SK-N-SH (cell line): ENCODE measurements at regions not wholly inside any gene's neighbourhood (a gene's known extent, or its start where the extent isn't known, plus 50 kb on each side); places are given as distances from the start of the nearest gene placed in this dataset.

Experiments used
- CTCF ChIA-PET: fragments of 300-600, 350-600 bp; formaldehyde crosslinking; extraction: SDS; loops from one replicate; lab custom pipeline; 2021; lab: Yijun Ruan, JAX
- POLR2A ChIA-PET: fragments of 350-600 bp; sonication (Branson Sonifier 250); formaldehyde crosslinking; extraction: SDS; loops from one replicate; lab custom pipeline; 2020; ENCODE audit warnings: antibody characterized with exemption, inconsistent platforms; lab: Yijun Ruan, JAX
- DNase-seq: peaks from one replicate; pipeline ENCODE4 v3.0.0; 2012
- H2AFZ ChIP-seq: fragments of 200-600 bp; sonication (generic); 2 replicates; pipeline ENCODE4 v1.8.1; 2016; ENCODE audit warnings: antibody characterized with exemption, mild to moderate bottlenecking, low read depth
- H3F3A ChIP-seq: fragments of 200-600 bp; sonication (generic); replicated peaks from 2 replicates; pipeline ENCODE3; 2016; ENCODE audit warnings: antibody characterized with exemption, mild to moderate bottlenecking; ENCODE audit not compliant: insufficient read depth
- H3K27ac ChIP-seq, 2 experiments: fragments of 200-500 bp in 1 of 2; fragments of 200-600 bp in 1 of 2; sonication (Bioruptor generic) in 1 of 2; sonication (generic), shearing (Covaris generic) in 1 of 2; 2 replicates each; pipeline versions ENCODE4 v1.5.1 to v1.6.1; 2014 to 2016; ENCODE audit warnings: low read depth in 2 of 2, inconsistent platforms in 1 of 2, low read length in 1 of 2, mild to moderate bottlenecking in 1 of 2, mixed read lengths in 1 of 2
- H3K27me3 ChIP-seq: fragments of 200-600 bp; sonication (generic), shearing (Covaris generic); 2 replicates; pipeline ENCODE4 v1.6.1; 2016; ENCODE audit warnings: mixed run types; ENCODE audit not compliant: insufficient read depth
- H3K36me3 ChIP-seq, 2 experiments: fragments of 200-500 bp in 1 of 2; fragments of 200-600 bp in 1 of 2; sonication (Bioruptor generic) in 1 of 2; sonication (generic) in 1 of 2; replicated peaks in 1 of 2; 2 replicates each; pipeline versions ENCODE3 to v1.5.1; 2014 to 2016; ENCODE audit warnings: low read length in 1 of 2, mild to moderate bottlenecking in 1 of 2; ENCODE audit not compliant: insufficient read depth in 2 of 2, control insufficient read depth in 1 of 2
- H3K4me1 ChIP-seq, 2 experiments: fragments of 200-500 bp in 1 of 2; fragments of 200-600 bp in 1 of 2; sonication (Bioruptor generic) in 1 of 2; sonication (generic), shearing (Covaris generic) in 1 of 2; 2 replicates each; pipeline versions ENCODE4 v1.5.1 to v1.6.1; 2014 to 2016; ENCODE audit warnings: low read depth in 1 of 2, low read length in 1 of 2, mixed run types in 1 of 2; ENCODE audit not compliant: insufficient read depth in 2 of 2, control insufficient read depth in 1 of 2
- H3K4me2 ChIP-seq: fragments of 200-600 bp; sonication (generic), shearing (Covaris generic); 2 replicates; pipeline ENCODE4 v1.6.1; 2017; ENCODE audit warnings: mixed run types
- H3K4me3 ChIP-seq, 2 experiments: fragments of 200-500 bp in 1 of 2; fragments of 200-600 bp in 1 of 2; sonication (Bioruptor generic) in 1 of 2; sonication (generic), shearing (Covaris generic) in 1 of 2; 2 replicates each; pipeline versions ENCODE4 v1.5.1 to v1.8.1; 2014 to 2016; ENCODE audit warnings: low read depth in 2 of 2, inconsistent platforms in 1 of 2, low read length in 1 of 2, mild to moderate bottlenecking in 1 of 2, mixed read lengths in 1 of 2, moderate library complexity in 1 of 2
- H3K79me2 ChIP-seq: fragments of 200-600 bp; sonication (generic); 2 replicates; pipeline ENCODE4 v1.8.1; 2017; ENCODE audit warnings: mild to moderate bottlenecking; ENCODE audit not compliant: insufficient read depth
- H3K9ac ChIP-seq: fragments of 200-600 bp; sonication (generic); 2 replicates; pipeline ENCODE4 v1.6.1; 2017; ENCODE audit warnings: mixed run types
- H3K9me2 ChIP-seq: fragments of 200-600 bp; sonication (generic); 2 replicates; pipeline ENCODE4 v1.6.1; 2017; ENCODE audit warnings: mixed run types
- H3K9me3 ChIP-seq: fragments of 200-600 bp; sonication (generic); 2 replicates; pipeline ENCODE4 v1.6.1; 2017; ENCODE audit warnings: mixed run types, mild to moderate bottlenecking, moderate library complexity
- H4K20me1 ChIP-seq: fragments of 200-600 bp; sonication (generic); 2 replicates; pipeline ENCODE4 v1.6.1; 2017; ENCODE audit warnings: mild to moderate bottlenecking, mixed run types; ENCODE audit not compliant: insufficient read depth
- CHD2 ChIP-seq: fragments of 150-350 bp; IDR thresholded peaks from 2 replicates; pipeline ENCODE4 v1.6.1; 2018; ENCODE audit warnings: low read length; ENCODE audit not compliant: partially characterized antibody
- EP300 ChIP-seq, 2 experiments: IDR thresholded peaks; 2 replicates each; pipeline versions ENCODE4 v1.4.0 to v1.6.1; 2012; ENCODE audit warnings: borderline replicate concordance in 1 of 2, low read depth in 1 of 2, low read length in 1 of 2
- EZH2phosphoT487 ChIP-seq: fragments of 200-600 bp; sonication (generic); IDR thresholded peaks from 2 replicates; pipeline ENCODE4 v1.6.1; 2017; ENCODE audit warnings: low read depth, mixed run types, mild to moderate bottlenecking, antibody characterized with exemption, moderate library complexity, borderline replicate concordance
- FOSL2 ChIP-seq: IDR thresholded peaks from 2 replicates; pipeline ENCODE4 v1.4.0; 2012; ENCODE audit warnings: low read depth, mild to moderate bottlenecking, moderate library complexity, borderline replicate concordance
- FOXJ3 ChIP-seq: sonication (generic); formaldehyde crosslinking; IDR thresholded peaks from 2 replicates; pipeline ENCODE4 v1.5.1; 2020; ENCODE audit warnings: mild to moderate bottlenecking, missing genetic modification reagents
- GABPA ChIP-seq: IDR thresholded peaks from 2 replicates; pipeline ENCODE4 v1.4.0; 2012; ENCODE audit warnings: low read depth, mild to moderate bottlenecking
- GATA2 ChIP-seq: sonication (generic); formaldehyde crosslinking; IDR thresholded peaks from 2 replicates; pipeline ENCODE4 v1.5.0; 2020; ENCODE audit warnings: mild to moderate bottlenecking, missing genetic modification reagents
- MXI1 ChIP-seq: IDR thresholded peaks from 2 replicates; pipeline ENCODE4 v1.6.1; 2012; ENCODE audit warnings: mild to moderate bottlenecking, low read depth, low read length, improper control_type of control experiment
- POLR2AphosphoS5 ChIP-seq: IDR thresholded peaks from 2 replicates; pipeline ENCODE4 v1.6.1; 2012; ENCODE audit warnings: low read depth, low read length
- RCOR1 ChIP-seq: fragments of 150-350 bp; IDR thresholded peaks from 2 replicates; pipeline ENCODE4 v1.6.1; 2017; ENCODE audit warnings: antibody characterized with exemption, low read length
- REST ChIP-seq: IDR thresholded peaks from 2 replicates; pipeline ENCODE4 v1.6.1; 2012; ENCODE audit warnings: mild to moderate bottlenecking, low read depth, low read length, moderate library complexity
- RFX5 ChIP-seq: IDR thresholded peaks from 2 replicates; pipeline ENCODE4 v1.6.1; 2012; ENCODE audit warnings: mild to moderate bottlenecking, improper control_type of control experiment, low read length
- SIN3A ChIP-seq: IDR thresholded peaks from 2 replicates; pipeline ENCODE4 v1.6.1; 2012; ENCODE audit warnings: low read depth, mild to moderate bottlenecking, low read length, moderate library complexity, borderline replicate concordance
- SMC3 ChIP-seq: IDR thresholded peaks from 2 replicates; pipeline ENCODE4 v1.6.1; 2012; ENCODE audit warnings: low read depth, low read length, improper control_type of control experiment
- TCF12 ChIP-seq: IDR thresholded peaks from 2 replicates; pipeline ENCODE4 v1.4.0; 2012
- WGBS: methylation state at CpG from one replicate; pipeline ENCODE4 v1.1.6; 2017; ENCODE audit warnings: low lambda C conversion rate; 5-methylcytosine and 5-hydroxymethylcytosine counted together

- peak overlapping the region in 1 of 2 experiments; percentile 83; a peak in 2 of 4 replicates for H3K27ac ChIP-seq
- 57% methylated on average over 6 of the region's 6 CpGs for WGBS
Observed at GRCh38 chr1:218671573-218671972, 326.4 kb downstream of the TGFB2 start.

GRCh38 chr1:218673170-218673569 lies 328.0 kb downstream of the TGFB2 start:
- ChIA-PET POLR2A (no interaction called here), CTCF (no interaction called here)
- no peaks in the 10 kb centered on the region for H3K9me3 ChIP-seq
- no peak overlapping the region for H3K4me3 ChIP-seq
- DNase-seq = no peak
- H3K4me1 ChIP-seq = peaks cover 0 to 20% of the 10 kb centered on the region in 2 experiments; a peak in 2 of 4 replicates
- H3K9me2 ChIP-seq = no peaks in the 10 kb centered on the region
- 38% methylated on average over 1 of the region's 2 CpGs for WGBS
- no peaks in the 10 kb centered on the region for H4K20me1 ChIP-seq
- no peaks in the 10 kb centered on the region for H3K36me3 ChIP-seq
- no peak overlapping the region for H2AFZ ChIP-seq
- H3K4me2 ChIP-seq = no peak overlapping the region
- H3K9ac ChIP-seq = no peak overlapping the region
- no peak overlapping the region; a peak in 1 of 4 replicates for H3K27ac ChIP-seq
- H3F3A ChIP-seq = no peaks in the 10 kb centered on the region
- TF ChIP-seq SMC3 = no peak
- no peak for TF ChIP-seq EZH2phosphoT487
- TF ChIP-seq TCF12 = 0 out of 2 replicates have a peak, but pooled peaks have one; percentile 5
- TF ChIP-seq RFX5 = no peak
- no peak for TF ChIP-seq EP300 (IDR thresholded peaks at IDR 0.05; ENCODE audit: borderline replicate concordance in 1 of 2, low read depth in 1 of 2, low read length in 1 of 2)
- TF ChIP-seq GATA2 (CRISPR knock-in tag) = no peak
- TF ChIP-seq MXI1 = no peak
- no peak for TF ChIP-seq CHD2
- no peak for TF ChIP-seq REST
- no peaks in the 10 kb centered on the region for H3K79me2 ChIP-seq
- no peaks in the 10 kb centered on the region for H3K27me3 ChIP-seq

More at GRCh38 chr1:218671573-218671972, 326.4 kb downstream of the TGFB2 start:
- Histone ChIP-seq H4K20me1 (no peaks in the 10 kb centered on the region), H3K9me3 (no peaks in the 10 kb centered on the region), H3K36me3 (no peaks in the 10 kb centered on the region), H3K9me2 (no peaks in the 10 kb centered on the region), H3K4me1 (peaks cover 0 to 20% of the 10 kb centered on the region in 2 experiments; a peak in 2 of 4 replicates), H3K9ac (no peak overlapping the region), H3K4me3 (no peak overlapping the region), H3K27me3 (no peaks in the 10 kb centered on the region), H3K4me2 (no peak overlapping the region), H3F3A (no peaks in the 10 kb centered on the region), H2AFZ (no peak overlapping the region), H3K79me2 (no peaks in the 10 kb centered on the region)
- CTCF ChIA-PET = interaction anchor here (0.7 to 1.2 kb wide), 3 partner anchors 22 to 326 kb away, joined by 3 read pairs; no protein-coding TSS in a partner anchor
- no peak for TF ChIP-seq EZH2phosphoT487
- peak; percentile 67 for TF ChIP-seq CHD2
- peak; percentile 52 for TF ChIP-seq TCF12
- peak; percentile 85 for TF ChIP-seq GATA2 (CRISPR knock-in tag)
- TF ChIP-seq POLR2AphosphoS5 = no peak
- no peak for TF ChIP-seq FOSL2
- peak; percentile 89 for TF ChIP-seq FOXJ3 (CRISPR knock-in tag)
- no peak for TF ChIP-seq SIN3A
- TF ChIP-seq RCOR1 = peak; percentile 96
- peak in 1 of 2 experiments; percentile 87; a peak in 2 of 4 replicates for TF ChIP-seq EP300 (IDR thresholded peaks at IDR 0.05; ENCODE audit: borderline replicate concordance in 1 of 2, low read depth in 1 of 2, low read length in 1 of 2)
- TF ChIP-seq GABPA = no peak
- TF ChIP-seq SMC3 = no peak
- POLR2A ChIA-PET = no interaction called here
- DNase-seq = peak; percentile 63
